ENCODE measurements at regions not wholly inside any gene's neighbourhood (a gene's known extent, or its start where the extent isn't known, plus 50 kb on each side); places are given as distances from the start of the nearest gene placed in this dataset.
"Not testable (repeated sequence)": the region's sequence is repeated elsewhere in the genome, so short reads cannot be mapped to it uniquely, and the experiment has no call there.

DNA sequence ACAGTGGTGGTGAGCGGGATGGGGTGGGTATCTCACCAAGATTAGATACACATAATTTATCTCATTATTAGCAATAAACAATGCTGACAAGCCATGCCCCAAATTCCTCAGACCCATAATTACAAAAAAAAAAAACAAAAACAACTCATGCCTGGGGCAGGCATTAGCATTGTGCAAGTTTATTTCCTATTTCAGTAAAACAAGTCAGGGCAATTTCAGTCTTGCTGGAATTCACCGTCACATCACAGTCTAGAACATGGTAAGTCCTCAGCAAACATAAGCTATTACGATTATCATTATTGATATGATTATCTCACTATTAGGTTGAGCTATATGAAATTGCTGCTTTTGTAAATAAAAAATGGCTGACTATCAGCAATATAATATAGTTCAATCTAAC, 57.5 kb upstream of the GNAQ start:
- Histone ChIP-seq H3K36me3 (ENCODE audit: control insufficient read depth, insufficient read depth, low read length, severe bottlenecking) (no peaks in the 10 kb centered on the region), H3K4me1 (ENCODE audit: control insufficient read depth, insufficient read depth, low read length) (no peaks in the 10 kb centered on the region), H3K9me3 (ENCODE audit: control insufficient read depth, low read length) (peaks cover 3% of the 10 kb centered on the region), H3K4me3 (ENCODE audit: low read length) (no peak overlapping the region), H3K9ac (ENCODE audit: low read length) (no peak overlapping the region), H3K27me3 (replicated peaks; ENCODE audit: control insufficient read depth, insufficient read depth, low read length) (peaks cover 4% of the 10 kb centered on the region)
- no peak for DNase-seq (ENCODE audit: low read depth)

DNA sequence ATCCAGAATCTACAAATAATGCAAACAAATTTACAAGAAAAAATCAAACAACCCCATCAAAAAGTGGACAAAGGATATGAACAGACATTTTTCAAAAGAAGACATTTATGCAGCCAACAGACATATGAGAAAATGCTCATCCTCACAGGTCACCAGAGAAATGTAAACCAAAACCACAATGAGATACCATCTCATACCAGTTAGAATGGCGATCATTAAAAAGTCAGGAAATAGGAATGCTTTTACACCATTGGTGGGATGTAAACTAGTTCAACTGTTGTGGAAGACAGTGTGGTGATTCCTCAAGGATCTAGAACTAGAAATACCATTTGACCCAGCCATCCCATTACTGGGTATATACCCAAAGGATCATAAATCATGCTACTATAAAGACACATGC, 56.6 kb upstream of the GNAQ start:
- not testable (repeated sequence) for H3K27me3 ChIP-seq (replicated peaks; ENCODE audit: control insufficient read depth, insufficient read depth, low read length); H3K9ac ChIP-seq (ENCODE audit: low read length); DNase-seq (ENCODE audit: low read depth); H3K36me3 ChIP-seq (ENCODE audit: control insufficient read depth, insufficient read depth, low read length, severe bottlenecking); H3K9me3 ChIP-seq (ENCODE audit: control insufficient read depth, low read length); H3K4me1 ChIP-seq (ENCODE audit: control insufficient read depth, insufficient read depth, low read length); H3K4me3 ChIP-seq (ENCODE audit: low read length)

Measured in adipocyte (in vitro differentiated cells).